HG02588 (cell line): ENCODE measurements at regions not wholly inside any gene's neighbourhood (a gene's known extent, or its start where the extent isn't known, plus 50 kb on each side); places are given as distances from the start of the nearest gene placed in this dataset.
"Not testable (repeated sequence)": the region's sequence is repeated elsewhere in the genome, so short reads cannot be mapped to it uniquely, and the experiment has no call there.

Source experiments
- ATAC-seq: cut with Tn5 transposase; IDR thresholded peaks from one replicate; pipeline ENCODE4 v1.9.1; 2021; ENCODE audit warnings: mild to moderate bottlenecking, moderate library complexity; ENCODE audit not compliant: unreplicated experiment

- no peak for ATAC-seq
These were observed 557.3 kb upstream of the SALL3 start for GRCh38 chr18:78422336-78422735.

GRCh38 chr18:78423811-78424210, 555.8 kb upstream of the SALL3 start:
- ATAC-seq = no peak

GRCh38 chr18:78424403-78425018, 555.1 kb upstream of the SALL3 start:
- ATAC-seq = no peak

DNA sequence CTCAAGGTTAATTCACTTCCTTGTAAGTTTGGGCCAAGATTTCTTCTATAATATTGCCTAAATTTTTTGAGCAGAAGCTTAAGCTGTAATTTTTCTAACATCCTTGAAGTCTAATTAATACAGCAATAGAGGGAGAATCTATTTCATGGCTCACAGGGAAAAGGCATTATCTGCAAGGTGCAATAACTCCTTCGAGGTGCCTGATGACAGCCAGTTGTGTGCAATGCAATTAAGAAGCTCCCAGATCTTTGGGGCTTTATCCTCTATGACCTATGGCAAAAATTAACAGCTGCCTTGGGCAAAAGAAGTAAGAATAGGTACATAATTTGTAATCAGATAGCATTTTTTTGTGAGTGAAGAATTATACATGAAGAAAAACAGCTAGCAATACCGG, 554.6 kb upstream of the SALL3 start:
- ATAC-seq = no peak

GRCh38 chr18:78427081-78427480, 552.5 kb upstream of the SALL3 start:
- ATAC-seq = no peak

- no peak for ATAC-seq
These were observed 550.2 kb upstream of the SALL3 start for GRCh38 chr18:78429127-78430108.

GRCh38 chr18:78430131-78430758, 549.4 kb upstream of the SALL3 start:
- no peak for ATAC-seq

DNA sequence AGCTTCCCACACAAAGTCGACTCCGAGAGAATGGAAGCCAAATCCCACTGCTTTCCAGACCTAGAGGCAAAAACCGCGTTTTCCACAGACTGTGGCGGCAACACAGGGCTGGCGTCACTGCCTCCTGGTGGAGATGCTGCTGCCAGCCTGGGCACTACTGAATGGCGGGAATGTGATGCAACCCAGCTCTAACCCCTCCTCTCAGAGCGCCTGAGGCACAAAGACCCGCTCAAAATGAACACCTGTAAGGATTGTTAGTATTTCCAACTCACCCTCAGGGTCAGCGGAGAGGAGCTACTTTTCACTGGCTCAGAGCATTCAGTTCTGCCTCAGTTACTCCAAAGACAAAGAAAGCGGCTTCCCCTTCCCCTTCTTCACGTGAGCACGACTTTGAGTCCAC, 548.0 kb upstream of the SALL3 start:
- no peak for ATAC-seq

GRCh38 chr18:78433562-78433961, 546.1 kb upstream of the SALL3 start:
- ATAC-seq = no peak

GRCh38 chr18:78436110-78436509, 543.5 kb upstream of the SALL3 start:
- ATAC-seq = no peak

- not testable (repeated sequence) for ATAC-seq
These were observed 541.4 kb upstream of the SALL3 start for GRCh38 chr18:78438235-78438634.

- ATAC-seq = no peak
These were observed 533.7 kb upstream of the SALL3 start for GRCh38 chr18:78445880-78446279.

DNA sequence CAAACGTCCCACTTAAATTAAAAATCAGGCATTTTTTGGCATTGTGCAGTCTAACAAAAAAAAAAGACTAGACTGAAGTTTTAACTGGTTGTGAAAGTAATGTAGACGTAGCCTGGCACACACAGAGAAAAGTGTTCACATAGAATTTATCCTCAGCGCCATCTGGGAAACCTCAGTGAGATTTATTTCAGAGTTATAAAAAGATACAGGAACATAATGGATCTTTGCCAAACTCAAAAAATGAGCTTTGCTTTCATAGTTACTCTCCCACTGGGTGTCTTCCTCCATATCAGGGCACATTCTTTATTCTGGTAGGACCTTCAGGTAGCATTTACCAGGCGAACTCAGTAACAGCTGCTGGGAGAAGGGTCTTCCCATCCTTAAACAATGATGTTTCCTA, 532.4 kb upstream of the SALL3 start:
- no peak for ATAC-seq

GRCh38 chr18:78448106-78448505, 531.5 kb upstream of the SALL3 start:
- ATAC-seq = no peak

DNA sequence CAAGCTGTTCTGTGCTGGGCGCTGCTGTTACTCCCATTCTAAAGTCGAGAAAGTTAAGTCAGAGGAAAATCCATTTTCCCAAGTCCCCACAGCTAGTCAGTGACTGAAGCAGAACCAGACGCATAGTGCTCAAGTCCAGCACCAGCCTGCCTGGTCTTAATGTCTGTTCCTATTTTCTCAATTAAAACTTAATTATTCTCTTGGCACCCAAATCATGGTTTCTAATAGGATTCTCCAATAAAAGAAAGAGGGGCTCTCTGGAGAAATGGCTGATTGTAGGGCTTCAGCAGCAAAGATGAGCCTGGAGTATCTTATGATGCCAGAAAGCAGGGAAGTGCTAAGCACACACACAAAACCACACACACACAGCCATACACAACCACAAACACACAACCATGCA, 531.0 kb upstream of the SALL3 start:
- no peak for ATAC-seq

- ATAC-seq = no peak
These were observed 525.4 kb upstream of the SALL3 start for GRCh38 chr18:78454221-78454620.

- ATAC-seq = no peak
These were observed 524.2 kb upstream of the SALL3 start for GRCh38 chr18:78455386-78455785.

- no peak for ATAC-seq
These were observed 522.6 kb upstream of the SALL3 start for GRCh38 chr18:78457011-78457410.

- no peak for ATAC-seq
These were observed 521.9 kb upstream of the SALL3 start for GRCh38 chr18:78457731-78458130.

DNA sequence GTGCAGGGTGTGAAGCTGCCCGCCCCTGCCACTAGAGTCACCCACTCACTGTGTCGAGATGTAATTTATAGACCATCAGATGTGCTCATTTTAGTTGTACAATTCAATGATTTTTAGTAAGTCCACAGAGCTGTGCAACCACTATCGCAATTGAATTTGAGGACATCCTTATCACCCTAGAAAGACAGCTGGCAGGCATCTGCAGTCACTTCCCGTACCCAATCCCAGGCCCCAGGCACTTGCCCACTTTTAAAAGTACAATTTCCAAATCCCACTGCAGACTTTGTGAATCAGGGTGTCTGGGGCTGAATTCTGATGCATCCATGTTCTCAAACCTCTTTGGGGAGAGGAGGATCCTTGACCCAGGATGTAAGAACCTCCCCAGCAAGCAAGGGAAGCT, 521.3 kb upstream of the SALL3 start:
- ATAC-seq = no peak

DNA sequence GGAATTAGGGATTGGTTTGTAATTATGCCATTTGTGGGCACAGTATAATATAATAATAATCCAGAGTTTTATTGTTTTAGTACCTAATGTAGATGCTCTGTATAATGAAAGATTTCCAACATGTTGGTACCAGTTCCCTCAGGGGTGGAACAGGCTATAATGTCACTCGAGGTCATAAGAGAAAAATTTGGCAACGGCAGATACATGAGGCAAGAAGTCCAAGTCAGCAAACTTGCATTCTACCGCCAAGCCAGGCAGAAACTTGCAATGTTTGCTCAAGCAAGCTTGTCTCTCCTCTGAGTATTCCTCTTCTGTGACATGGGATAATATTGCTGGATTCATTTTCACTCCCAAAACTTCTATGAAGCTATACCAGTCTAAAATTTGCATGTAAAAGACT, 520.0 kb upstream of the SALL3 start:
- ATAC-seq = no peak

- ATAC-seq = no peak
These were observed 519.1 kb upstream of the SALL3 start for GRCh38 chr18:78460558-78460957.
